ENCODE measurements at regions not wholly inside any gene's neighbourhood (a gene's known extent, or its start where the extent isn't known, plus 50 kb on each side); places are given as distances from the start of the nearest gene placed in this dataset.

DNA sequence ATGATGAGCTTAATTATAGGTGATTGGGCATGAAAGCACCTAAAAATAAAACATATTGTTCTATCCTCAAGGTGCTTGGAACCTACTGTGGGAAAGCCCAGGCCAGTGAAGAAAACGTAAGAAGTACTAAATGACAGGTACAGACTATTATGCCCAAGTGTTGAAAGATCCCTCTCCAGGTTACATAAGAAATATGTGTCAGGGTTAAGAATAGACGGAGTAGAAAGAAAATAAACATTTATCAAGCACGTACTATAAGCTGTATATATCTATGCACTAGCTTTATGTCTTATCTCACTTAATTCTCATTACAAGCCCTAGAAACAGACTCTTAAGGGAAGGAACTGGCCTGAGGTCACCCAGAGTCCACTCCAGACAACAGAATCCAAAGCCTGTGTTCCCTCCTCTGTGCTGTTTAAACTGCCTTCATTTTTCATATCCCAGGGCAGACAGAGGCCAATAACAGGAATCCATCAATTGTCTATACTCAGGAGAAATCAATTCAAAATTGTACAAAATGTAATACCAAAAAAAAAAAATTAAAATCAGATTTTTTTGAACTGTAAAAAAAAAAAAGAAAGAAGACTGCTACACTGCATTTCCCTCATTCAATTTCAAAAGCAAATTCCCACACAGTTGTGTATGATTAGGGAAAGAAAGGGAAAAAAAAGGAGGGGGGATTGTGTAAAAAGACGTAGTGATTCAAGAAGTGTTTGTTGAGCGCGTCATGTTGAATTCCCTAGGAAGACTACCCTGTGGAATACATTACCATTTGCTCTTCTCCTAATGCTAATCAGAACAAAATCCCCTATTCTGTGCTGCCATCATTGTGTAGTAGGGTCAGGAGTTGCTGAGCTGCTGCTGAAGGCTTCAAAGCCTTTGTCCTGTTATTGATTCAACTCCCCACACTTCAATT lies 156.3 kb downstream of the IRS1 start:
- H3K36me3 Mint-ChIP-seq (ENCODE audit: low read depth): no peaks in the 10 kb centered on the region
- H3K9me3 Mint-ChIP-seq: peaks cover 6% of the 10 kb centered on the region
- H3K4me3 Mint-ChIP-seq: no peak overlapping the region
- H3K27ac Mint-ChIP-seq: no peak overlapping the region
- no peaks in the 10 kb centered on the region for H3K27me3 Mint-ChIP-seq
- H3K4me1 Mint-ChIP-seq (ENCODE audit: low read depth): no peaks in the 10 kb centered on the region

DNA sequence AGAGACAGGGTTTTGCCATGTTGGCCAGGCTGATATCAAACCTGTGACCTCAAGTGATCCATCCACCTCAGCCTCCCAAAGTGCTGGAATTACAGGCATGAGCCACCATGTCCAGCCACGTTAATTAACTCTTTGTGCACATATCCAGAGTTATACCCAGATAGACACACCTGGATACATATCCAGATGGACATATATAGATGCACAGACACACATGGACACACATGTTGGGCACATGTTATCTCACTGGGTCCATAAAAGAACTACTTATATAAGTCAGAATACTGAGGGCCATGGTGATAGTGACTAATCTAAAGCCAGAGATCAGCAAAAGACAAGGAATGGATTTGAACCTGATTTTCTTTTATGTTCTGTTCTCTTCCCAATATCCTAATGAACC lies 158.6 kb downstream of the IRS1 start:
- Mint-ChIP-seq H3K27ac (no peak overlapping the region), H3K36me3 (ENCODE audit: low read depth) (no peaks in the 10 kb centered on the region), H3K4me3 (no peak overlapping the region), H3K9me3 (peaks cover 6% of the 10 kb centered on the region), H3K27me3 (no peaks in the 10 kb centered on the region), H3K4me1 (ENCODE audit: low read depth) (no peaks in the 10 kb centered on the region)

DNA sequence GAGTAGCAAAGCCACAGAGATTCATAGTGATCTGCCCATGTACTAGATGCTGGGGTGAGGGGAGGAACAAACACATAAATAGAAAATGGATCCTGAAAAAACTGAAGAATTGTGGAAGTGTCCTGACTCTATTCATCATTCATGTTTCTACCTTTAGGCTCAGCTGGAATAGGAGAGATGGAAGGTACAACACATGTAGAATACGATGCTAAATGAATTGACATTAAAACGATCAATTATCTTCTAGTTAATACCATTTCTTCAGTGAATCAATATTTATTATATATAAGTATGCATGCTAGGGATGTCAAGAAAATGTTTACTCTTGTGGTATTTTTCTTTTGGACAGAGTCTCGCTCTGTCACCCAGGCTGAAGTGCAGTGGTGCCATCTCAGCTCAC lies 159.1 kb downstream of the IRS1 start:
- Mint-ChIP-seq H3K9me3 (peaks cover 6% of the 10 kb centered on the region), H3K4me3 (no peak overlapping the region), H3K4me1 (ENCODE audit: low read depth) (no peaks in the 10 kb centered on the region), H3K27ac (no peak overlapping the region), H3K27me3 (no peaks in the 10 kb centered on the region), H3K36me3 (ENCODE audit: low read depth) (no peaks in the 10 kb centered on the region)

DNA sequence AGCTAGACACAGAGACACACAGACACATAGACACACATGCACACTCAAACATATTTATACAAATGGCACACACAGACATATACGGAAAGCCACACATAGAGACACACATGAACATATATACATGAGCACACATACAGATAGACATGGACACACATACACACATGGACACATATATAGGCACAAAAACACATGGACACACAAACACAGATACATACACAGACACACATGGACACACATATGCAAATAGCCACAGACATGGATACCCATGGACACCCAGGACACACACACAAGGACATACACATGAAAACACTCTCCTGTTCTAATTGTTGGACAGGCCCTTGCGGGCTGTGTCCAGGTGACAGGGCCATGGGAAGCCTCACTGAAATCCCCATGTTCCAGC lies 160.1 kb downstream of the IRS1 start:
- peaks cover 6% of the 10 kb centered on the region for H3K9me3 Mint-ChIP-seq
- peaks cover 4% of the 10 kb centered on the region for H3K27me3 Mint-ChIP-seq
- no peaks in the 10 kb centered on the region for H3K36me3 Mint-ChIP-seq (ENCODE audit: low read depth)
- no peaks in the 10 kb centered on the region for H3K4me1 Mint-ChIP-seq (ENCODE audit: low read depth)
- no peak overlapping the region for H3K4me3 Mint-ChIP-seq
- H3K27ac Mint-ChIP-seq: no peak overlapping the region

DNA sequence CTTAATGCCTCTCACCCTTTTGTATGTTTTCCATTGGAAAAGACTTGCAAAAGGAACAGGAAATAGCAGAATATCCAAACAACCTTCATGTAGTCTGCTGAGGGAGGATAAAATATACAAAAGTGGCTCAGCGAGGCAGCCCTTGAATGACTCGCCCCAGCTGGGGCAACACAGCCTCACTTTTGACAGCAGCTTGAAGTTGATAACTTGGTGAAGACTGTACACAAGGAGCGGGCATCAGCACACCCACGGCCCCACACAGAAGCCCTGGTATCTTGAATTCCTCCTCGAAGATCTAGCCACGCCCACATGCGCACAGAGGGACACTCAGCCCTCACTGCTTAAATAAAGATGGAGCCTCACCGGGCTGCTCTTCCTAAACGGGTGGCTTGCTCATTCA lies 161.0 kb downstream of the IRS1 start:
- Mint-ChIP-seq H3K9me3 (peaks cover 6% of the 10 kb centered on the region), H3K27ac (no peak overlapping the region), H3K27me3 (peaks cover 4% of the 10 kb centered on the region), H3K36me3 (ENCODE audit: low read depth) (no peaks in the 10 kb centered on the region), H3K4me3 (no peak overlapping the region), H3K4me1 (ENCODE audit: low read depth) (no peaks in the 10 kb centered on the region)

DNA sequence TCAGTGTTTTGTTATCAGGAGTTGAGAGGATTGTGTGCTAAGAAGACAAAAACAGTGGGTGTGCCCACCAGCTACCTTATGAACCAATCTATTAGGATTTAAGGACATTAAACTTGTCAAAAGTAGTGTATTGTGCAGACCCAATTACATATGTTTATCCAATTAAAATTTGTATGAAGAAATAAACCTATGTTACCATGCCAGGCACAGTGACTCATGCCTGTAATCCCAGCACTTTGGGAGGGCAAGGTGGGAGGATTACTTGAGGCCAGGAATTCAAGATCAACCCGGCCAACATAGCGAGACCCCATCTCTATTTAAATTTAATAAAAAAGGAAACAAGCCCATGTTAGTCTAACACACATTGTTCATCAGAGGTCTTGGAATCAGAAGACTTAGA lies 162.2 kb downstream of the IRS1 start:
- H3K27me3 Mint-ChIP-seq: peaks cover 4% of the 10 kb centered on the region
- no peak overlapping the region for H3K27ac Mint-ChIP-seq
- no peaks in the 10 kb centered on the region for H3K4me1 Mint-ChIP-seq (ENCODE audit: low read depth)
- H3K9me3 Mint-ChIP-seq: peaks cover 6% of the 10 kb centered on the region
- H3K4me3 Mint-ChIP-seq: no peak overlapping the region
- no peaks in the 10 kb centered on the region for H3K36me3 Mint-ChIP-seq (ENCODE audit: low read depth)

DNA sequence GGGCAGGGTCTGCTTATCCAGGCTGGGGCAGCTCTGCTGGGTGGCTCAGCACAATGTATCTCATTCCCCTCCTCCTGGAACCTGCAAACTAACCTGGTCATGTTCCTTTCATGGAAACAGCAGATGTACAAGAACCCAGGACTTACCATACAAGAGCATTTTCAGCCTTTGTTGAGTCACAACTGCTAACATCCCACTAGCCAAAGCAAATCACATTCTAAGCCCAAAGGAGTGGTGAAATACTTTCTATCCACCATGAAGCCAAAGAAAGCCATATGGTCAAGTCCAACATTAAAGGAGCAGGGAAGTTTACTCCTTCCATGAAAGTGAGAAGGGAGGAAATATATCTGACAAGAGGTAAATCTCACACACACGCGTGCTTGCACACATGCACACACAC lies 163.0 kb downstream of the IRS1 start:
- Mint-ChIP-seq H3K36me3 (ENCODE audit: low read depth) (no peaks in the 10 kb centered on the region), H3K27ac (no peak overlapping the region), H3K4me1 (ENCODE audit: low read depth) (no peaks in the 10 kb centered on the region), H3K4me3 (no peak overlapping the region), H3K27me3 (peaks cover 4% of the 10 kb centered on the region), H3K9me3 (peaks cover 6% of the 10 kb centered on the region)

DNA sequence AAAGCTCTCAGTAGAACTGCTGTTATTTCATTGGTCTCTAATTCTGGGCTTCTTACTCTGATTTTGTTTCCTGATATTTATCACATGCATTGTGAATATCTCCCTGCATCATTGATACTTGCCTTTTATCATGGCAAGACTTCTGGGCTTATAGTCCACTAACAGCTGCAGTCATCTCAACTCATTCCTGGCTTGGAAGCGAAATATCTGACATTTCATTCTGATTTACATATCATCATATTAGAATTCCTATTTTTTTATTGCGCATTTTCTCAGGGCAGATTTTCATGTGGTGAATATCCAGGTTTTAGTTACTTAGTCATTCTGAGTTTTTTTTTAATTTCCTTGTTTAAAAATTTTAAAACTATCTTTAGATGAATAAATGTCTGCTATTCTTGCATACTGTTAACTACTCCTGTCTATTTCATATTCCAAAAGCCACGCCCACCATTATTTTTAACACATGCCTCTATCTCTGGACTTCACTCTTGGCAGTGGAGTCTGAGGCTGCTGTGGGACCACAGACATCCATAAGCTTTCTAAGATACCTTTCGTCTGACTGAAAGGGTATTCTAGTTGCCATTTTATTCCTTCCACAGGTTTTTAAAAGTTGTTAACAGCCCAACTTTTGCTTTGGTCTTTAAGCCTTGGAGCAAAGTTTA lies 164.5 kb downstream of the IRS1 start:
- peaks cover 4% of the 10 kb centered on the region for H3K27me3 Mint-ChIP-seq
- no peak overlapping the region for H3K27ac Mint-ChIP-seq
- no peak overlapping the region for H3K4me3 Mint-ChIP-seq
- no peaks in the 10 kb centered on the region for H3K4me1 Mint-ChIP-seq (ENCODE audit: low read depth)
- H3K9me3 Mint-ChIP-seq: peaks cover 3% of the 10 kb centered on the region
- H3K36me3 Mint-ChIP-seq (ENCODE audit: low read depth): no peaks in the 10 kb centered on the region

DNA sequence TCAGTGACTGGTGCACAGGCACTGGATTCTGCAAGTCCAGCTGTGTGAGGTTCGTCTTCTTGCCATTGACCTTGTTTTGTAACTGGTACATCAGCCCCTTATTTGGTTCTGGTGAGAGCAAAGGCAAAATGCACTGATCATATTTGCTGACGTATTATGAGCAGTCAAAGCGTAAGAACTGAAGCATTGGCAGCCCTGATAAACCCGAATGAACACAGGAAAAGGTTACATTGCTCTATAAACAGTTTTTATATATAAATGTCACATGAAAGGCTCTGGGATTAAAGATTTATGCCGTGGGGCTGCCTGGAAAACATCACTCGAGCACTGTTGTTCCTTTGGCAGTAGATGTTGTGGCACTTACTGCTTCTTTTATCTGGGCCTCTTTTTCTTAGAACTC lies 167.9 kb downstream of the IRS1 start:
- H3K27ac Mint-ChIP-seq: no peak overlapping the region
- no peaks in the 10 kb centered on the region for H3K36me3 Mint-ChIP-seq (ENCODE audit: low read depth)
- H3K4me3 Mint-ChIP-seq: no peak overlapping the region
- no peaks in the 10 kb centered on the region for H3K9me3 Mint-ChIP-seq
- H3K27me3 Mint-ChIP-seq: peaks cover 4% of the 10 kb centered on the region
- H3K4me1 Mint-ChIP-seq (ENCODE audit: low read depth): no peaks in the 10 kb centered on the region

DNA sequence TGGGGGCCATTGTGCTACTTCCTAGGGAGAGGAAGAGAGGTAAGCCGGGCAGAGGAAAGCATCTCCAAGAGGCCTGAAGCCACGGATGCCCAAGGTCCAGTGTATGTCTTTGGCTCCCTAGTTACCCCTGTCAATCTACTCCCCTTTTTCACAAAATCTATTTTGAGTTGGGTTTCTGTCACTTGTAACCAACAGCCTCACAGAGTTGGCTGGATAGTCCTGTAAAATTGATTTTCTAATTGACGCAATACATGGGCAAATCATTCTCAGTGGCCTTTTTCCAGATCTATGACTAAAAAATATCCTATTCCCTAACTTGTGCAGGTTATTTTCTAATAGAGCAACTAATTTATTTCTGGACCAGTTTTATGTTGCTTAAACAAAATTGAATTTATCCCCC lies 168.4 kb downstream of the IRS1 start:
- Mint-ChIP-seq H3K27ac (no peak overlapping the region), H3K4me1 (ENCODE audit: low read depth) (no peaks in the 10 kb centered on the region), H3K36me3 (ENCODE audit: low read depth) (no peaks in the 10 kb centered on the region), H3K4me3 (no peak overlapping the region), H3K27me3 (peaks cover 4% of the 10 kb centered on the region), H3K9me3 (no peaks in the 10 kb centered on the region)

DNA sequence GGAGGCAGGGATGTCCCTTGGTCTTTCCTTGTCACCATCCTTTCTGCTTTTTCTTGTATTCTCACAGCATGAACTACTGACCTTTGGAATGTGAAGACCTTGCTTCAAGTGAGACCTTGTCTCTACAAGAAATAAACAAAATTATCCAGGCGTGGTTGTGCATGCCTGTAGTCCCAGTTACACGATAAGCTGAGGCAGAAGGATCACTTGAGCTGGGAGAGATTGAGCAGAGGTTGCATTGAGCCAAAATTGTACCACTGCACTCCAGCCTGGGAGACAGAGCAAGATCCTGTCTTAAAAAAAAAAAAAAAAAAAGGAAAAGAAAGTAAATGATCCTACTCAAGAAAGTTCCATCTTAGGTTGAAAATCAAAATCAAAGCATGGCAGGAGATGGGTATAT lies 173.7 kb downstream of the IRS1 start:
- Mint-ChIP-seq H3K4me3 (no peak overlapping the region), H3K36me3 (ENCODE audit: low read depth) (no peaks in the 10 kb centered on the region), H3K27me3 (peaks cover 7% of the 10 kb centered on the region), H3K4me1 (ENCODE audit: low read depth) (no peaks in the 10 kb centered on the region), H3K27ac (no peak overlapping the region), H3K9me3 (no peaks in the 10 kb centered on the region)

DNA sequence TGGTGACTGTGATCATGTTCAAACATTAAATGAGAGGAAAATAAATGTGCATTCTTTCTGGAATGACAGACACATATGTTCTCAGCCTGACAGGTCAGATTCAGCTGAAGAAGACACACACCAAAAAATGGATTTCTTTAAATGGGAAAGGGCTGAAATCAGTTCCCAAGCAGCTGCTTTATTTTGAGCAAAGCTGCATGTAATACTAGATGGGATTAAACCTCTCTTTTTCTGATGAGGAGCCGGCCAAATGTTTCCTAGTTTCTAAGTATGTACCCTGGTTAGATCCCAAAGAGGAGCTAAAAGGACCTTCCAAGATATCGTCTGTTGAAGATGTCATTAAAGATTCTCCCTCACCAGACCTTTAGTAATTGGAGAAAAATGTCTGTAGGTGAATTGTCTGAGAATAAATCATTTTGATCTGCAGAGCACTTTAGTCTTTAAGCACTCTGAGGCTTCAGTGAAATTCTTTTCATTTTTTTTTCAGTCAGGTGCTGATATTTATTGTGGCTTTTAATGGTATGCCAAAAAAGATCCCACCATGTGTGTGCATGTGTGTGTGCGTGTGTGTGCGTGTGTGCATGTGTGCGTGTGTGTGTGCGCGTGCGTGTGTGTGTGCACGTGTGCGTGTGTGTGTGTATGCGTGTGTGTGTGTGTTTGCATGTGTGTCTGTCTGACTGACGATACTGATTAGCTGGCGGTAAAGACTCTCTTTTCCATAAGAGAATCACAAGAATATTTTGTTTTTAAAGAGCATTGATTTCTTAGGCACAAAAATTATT lies 175.8 kb downstream of the IRS1 start:
- Mint-ChIP-seq H3K4me1 (ENCODE audit: low read depth) (no peaks in the 10 kb centered on the region), H3K9me3 (no peaks in the 10 kb centered on the region), H3K27ac (no peak overlapping the region), H3K4me3 (no peak overlapping the region), H3K27me3 (peaks cover 11% of the 10 kb centered on the region), H3K36me3 (ENCODE audit: low read depth) (no peaks in the 10 kb centered on the region)

DNA sequence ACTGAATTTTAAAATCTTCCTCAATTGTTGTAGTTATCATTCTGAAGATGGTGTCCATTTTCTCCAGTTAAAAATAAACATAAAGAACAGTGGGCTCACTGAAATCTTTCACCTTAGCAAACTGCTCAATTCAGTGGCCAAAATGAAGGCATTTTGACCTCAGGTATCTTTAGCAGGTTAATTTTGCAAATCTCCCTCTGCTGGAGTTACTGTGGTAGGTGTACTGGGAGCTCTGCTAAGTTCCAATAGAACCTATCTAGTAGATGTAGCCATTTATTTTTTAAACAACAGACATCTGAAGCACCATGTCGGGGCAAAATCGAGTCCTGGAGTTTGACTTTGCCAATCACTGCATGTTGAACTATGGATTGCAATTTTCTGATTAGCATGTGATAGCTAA lies 177.1 kb downstream of the IRS1 start:
- no peak overlapping the region for H3K27ac Mint-ChIP-seq
- H3K9me3 Mint-ChIP-seq: no peaks in the 10 kb centered on the region
- no peaks in the 10 kb centered on the region for H3K4me1 Mint-ChIP-seq (ENCODE audit: low read depth)
- no peaks in the 10 kb centered on the region for H3K36me3 Mint-ChIP-seq (ENCODE audit: low read depth)
- no peak overlapping the region for H3K4me3 Mint-ChIP-seq
- peaks cover 11% of the 10 kb centered on the region for H3K27me3 Mint-ChIP-seq

DNA sequence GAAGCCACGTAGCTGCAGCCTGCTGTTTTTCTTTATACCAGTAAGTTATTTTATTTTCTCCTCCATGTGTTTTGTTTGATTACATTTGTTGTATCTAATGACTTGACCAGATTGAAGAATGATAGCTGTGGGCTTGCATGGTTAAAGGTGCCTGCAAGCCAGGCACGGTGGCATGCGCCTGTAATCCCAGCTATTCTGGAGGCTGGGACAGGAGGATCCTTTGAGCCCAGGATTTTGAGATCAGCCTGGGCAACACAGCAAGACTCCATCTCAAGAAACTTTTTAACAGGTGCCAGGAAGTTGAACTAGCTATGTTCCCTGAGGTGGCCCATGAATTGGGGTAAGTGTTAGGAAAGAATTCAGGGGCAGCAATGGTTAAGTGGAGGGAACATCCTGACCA lies 179.4 kb downstream of the IRS1 start:
- H3K27me3 Mint-ChIP-seq: peaks cover 11% of the 10 kb centered on the region
- H3K36me3 Mint-ChIP-seq (ENCODE audit: low read depth): no peaks in the 10 kb centered on the region
- H3K4me3 Mint-ChIP-seq: no peak overlapping the region
- no peaks in the 10 kb centered on the region for H3K4me1 Mint-ChIP-seq (ENCODE audit: low read depth)
- H3K9me3 Mint-ChIP-seq: no peaks in the 10 kb centered on the region
- no peak overlapping the region for H3K27ac Mint-ChIP-seq

DNA sequence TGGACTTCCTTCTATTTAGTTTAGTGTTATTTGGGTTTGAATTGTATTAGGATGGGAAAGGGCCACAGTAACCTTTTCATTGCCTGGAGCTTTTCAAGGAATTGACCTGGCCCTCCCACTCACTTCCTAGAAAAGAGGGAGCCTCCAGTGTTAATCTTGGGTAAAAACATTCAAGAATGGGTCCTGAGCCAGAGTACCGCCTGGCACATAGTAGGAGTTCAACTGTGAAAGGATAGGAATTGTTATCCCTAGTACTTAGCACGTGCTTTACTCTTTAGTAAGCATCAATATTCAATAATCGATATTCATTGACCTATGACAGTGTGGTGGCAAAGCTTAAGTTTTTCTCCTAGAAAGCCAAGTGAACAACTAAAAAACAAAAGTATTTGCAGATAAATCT lies 179.9 kb downstream of the IRS1 start:
- H3K27ac Mint-ChIP-seq: no peak overlapping the region
- no peaks in the 10 kb centered on the region for H3K9me3 Mint-ChIP-seq
- H3K27me3 Mint-ChIP-seq: peaks cover 11% of the 10 kb centered on the region
- no peak overlapping the region for H3K4me3 Mint-ChIP-seq
- H3K36me3 Mint-ChIP-seq (ENCODE audit: low read depth): no peaks in the 10 kb centered on the region
- H3K4me1 Mint-ChIP-seq (ENCODE audit: low read depth): no peaks in the 10 kb centered on the region
